22Rv1 (cell line): ENCODE measurements at regions not wholly inside any gene's neighbourhood (a gene's known extent, or its start where the extent isn't known, plus 50 kb on each side); places are given as distances from the start of the nearest gene placed in this dataset.

Source experiments
- H3K27ac ChIP-seq: fragments of 450-650 bp; 2 replicates; pipeline ENCODE4 v1.5.1; 2017
- CTCF ChIP-seq: fragments of 450-650 bp; IDR thresholded peaks from 2 replicates; pipeline ENCODE4 v1.5.1; 2017; ENCODE audit warnings: mild to moderate bottlenecking
- ZFX ChIP-seq: fragments of 450-650 bp; IDR thresholded peaks from 2 replicates; pipeline ENCODE4 v1.6.1; 2017; ENCODE audit warnings: antibody characterized with exemption, borderline replicate concordance

DNA sequence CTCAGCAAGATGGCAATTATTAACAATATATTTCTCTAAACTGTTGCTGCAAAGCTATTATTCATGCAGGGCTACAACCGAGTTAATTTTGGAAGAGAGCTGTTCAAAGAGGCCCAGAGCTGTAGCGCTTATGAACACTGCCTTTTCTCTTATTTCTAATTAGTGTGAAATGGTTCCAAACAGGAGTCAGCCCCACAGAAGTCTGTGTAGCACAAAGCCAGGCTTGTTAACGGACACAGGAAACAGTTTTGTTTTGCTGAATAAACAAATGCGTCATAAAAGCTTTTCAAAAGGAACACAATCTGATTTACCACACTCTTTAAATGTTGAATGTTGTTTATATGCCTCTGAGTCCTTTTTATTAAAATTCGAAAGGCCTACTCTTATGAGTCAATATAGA lies 396.5 kb downstream of the ANXA1 start:
- peak overlapping the region; percentile 85 for H3K27ac ChIP-seq
- TF ChIP-seq ZFX: no peak
- TF ChIP-seq CTCF: no peak

DNA sequence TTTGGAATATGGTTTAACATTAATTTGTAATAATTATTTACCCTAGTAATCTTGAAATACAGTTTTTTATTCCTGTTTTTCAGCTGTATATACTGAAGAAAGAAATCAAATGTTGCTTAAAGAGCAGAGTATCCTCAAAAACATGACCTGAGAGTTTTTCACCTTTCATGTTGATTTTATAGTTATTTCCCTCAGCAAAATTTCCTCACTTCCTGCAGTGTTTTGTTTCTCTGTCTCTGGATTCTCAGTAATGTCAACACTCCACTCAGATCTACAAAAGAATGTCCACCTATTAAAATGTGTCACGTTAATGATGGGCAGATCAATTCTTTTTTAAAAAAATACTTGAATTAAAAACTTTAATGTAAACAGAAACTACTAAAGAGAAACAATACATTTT lies 398.3 kb downstream of the ANXA1 start:
- peak overlapping the region; percentile 85 for H3K27ac ChIP-seq

GRCh38 chr9:73553295-73553694 lies 401.6 kb downstream of the ANXA1 start:
- TF ChIP-seq CTCF (no peak), ZFX (no peak)
- H3K27ac ChIP-seq: peak overlapping the region; percentile 85

More for the DNA sequence above, 398.3 kb downstream of the ANXA1 start:
- TF ChIP-seq ZFX (no peak), CTCF (no peak)

- TF ChIP-seq ZFX: no peak
Measured at GRCh38 chr9:73558471-73558870, 406.8 kb downstream of the ANXA1 start.

DNA sequence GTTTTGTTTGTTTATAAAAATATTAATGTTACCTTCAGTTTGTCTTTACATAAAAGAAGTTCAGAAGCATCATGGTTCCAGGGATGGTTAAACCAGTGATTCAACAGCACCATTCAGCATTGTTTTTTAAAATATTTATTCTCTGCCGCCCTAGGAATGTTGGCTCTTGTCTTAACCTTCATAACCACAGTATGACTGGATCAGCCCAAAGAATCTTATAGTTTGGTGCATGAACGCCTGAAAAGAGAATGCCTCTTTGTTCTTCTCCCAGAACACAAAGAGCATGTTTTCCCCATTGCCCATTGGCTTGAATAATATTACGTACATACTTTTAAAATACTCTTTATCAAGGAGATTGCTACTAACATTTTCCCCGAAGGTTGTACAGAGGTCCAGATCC lies 413.4 kb downstream of the ANXA1 start:
- no peak for TF ChIP-seq ZFX
- TF ChIP-seq CTCF: no peak

More at GRCh38 chr9:73558471-73558870, 406.8 kb downstream of the ANXA1 start:
- H3K27ac ChIP-seq: no peak overlapping the region

DNA sequence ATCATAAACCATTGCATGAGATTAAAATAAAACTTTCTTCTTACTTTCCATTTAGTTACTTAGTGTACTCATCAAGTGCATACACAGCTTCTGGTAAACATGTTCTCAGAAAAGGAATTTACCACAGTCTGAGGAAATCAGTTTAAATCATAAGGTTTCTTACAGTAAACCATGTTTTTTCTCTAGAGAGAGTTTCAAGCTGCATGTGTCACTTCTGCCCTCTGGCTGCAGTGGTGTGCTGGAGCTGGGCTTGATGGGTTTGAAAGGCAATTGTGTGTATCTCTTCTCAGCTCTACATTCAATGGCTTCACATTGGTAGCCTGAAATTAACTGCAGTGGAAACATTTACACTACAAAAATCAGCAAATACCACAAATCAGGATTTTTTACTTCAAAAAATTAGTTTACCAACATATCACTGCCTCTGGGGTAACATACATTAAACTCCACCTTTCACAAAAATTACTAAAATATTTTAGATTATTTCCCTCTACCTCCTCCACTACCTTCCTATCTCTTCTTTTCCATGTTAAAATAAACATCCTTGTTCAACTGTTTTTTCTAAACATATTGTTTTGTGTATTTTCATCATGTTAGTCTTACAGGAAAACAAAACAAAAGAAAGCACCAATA lies 414.3 kb downstream of the ANXA1 start:
- no peak for TF ChIP-seq ZFX
- peak; percentile 88 for TF ChIP-seq CTCF
- H3K27ac ChIP-seq: peak overlapping the region; percentile 61

More for the DNA sequence above, 413.4 kb downstream of the ANXA1 start:
- H3K27ac ChIP-seq: peak overlapping the region; percentile 61

DNA sequence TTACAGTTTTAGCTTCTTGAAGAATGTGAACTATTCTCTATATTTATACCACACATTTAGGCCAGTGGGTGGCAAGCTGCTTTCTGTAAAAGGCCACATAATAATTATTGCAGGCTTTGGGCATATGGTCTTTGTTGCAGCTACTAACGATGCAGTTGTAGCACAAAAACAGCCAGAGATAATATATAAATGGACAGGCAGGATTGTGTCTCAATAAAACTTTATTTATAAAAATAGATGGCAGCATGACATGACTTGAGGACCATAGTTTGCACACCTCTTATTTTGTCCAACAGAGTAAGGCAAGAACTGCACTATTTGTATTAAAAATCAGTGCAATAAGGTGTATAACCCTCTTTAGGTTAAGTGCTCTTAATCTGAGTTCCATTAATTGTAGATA lies 415.0 kb downstream of the ANXA1 start:
- no peak overlapping the region for H3K27ac ChIP-seq
- TF ChIP-seq CTCF (no peak), ZFX (no peak)

DNA sequence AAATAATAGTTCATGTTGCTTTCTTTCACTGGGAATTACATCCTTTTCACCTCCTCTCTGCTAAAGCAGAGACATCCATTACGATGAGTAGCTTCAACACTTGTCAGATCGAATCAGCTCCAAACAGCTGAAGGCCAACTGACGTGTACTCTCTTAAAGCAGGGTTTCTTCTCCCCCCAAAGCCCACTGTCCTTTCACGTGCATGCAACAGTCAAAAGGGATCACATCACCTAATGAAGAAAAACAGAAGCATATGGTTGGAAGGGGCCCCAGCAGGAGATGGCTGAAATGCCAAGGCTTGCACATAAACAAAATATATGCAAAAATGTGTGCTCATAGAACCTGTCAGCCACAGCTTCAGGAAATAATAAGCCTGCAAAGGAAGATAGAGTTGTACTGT lies 421.6 kb downstream of the ANXA1 start:
- no peak overlapping the region for H3K27ac ChIP-seq
- TF ChIP-seq CTCF (no peak), ZFX (no peak)
